GM12878 (cell line): ENCODE measurements at regions not wholly inside any gene's neighbourhood (a gene's known extent, or its start where the extent isn't known, plus 50 kb on each side); places are given as distances from the start of the nearest gene placed in this dataset.

Source experiments
- BHLHE40 ChIP-seq, 2 experiments: fragments of 450-650 bp in 1 of 2; IDR thresholded peaks; 2 replicates each; pipeline ENCODE4 v1.6.1; 2011 to 2017; ENCODE audit warnings: low read depth in 2 of 2, borderline replicate concordance in 1 of 2, improper control_type of control experiment in 1 of 2, low read length in 1 of 2, mild to moderate bottlenecking in 1 of 2
- CBX5 ChIP-seq: sonication (generic); IDR thresholded peaks from 2 replicates; pipeline ENCODE4 v1.6.1; 2016; ENCODE audit warnings: low read depth, moderate library complexity, mild to moderate bottlenecking, inconsistent platforms
- CEBPB ChIP-seq, 2 experiments: fragments of 150-350 bp in 1 of 2; IDR thresholded peaks; 2 replicates each; pipeline ENCODE4 v1.6.1; 2012 to 2014; ENCODE audit warnings: low read depth in 2 of 2, low read length in 2 of 2, borderline replicate concordance in 1 of 2, inconsistent platforms in 1 of 2
- CREB1 ChIP-seq: IDR thresholded peaks from 2 replicates; pipeline ENCODE4 v1.6.1; 2012; ENCODE audit warnings: low read depth, mild to moderate bottlenecking, inconsistent platforms
- CTCF ChIP-seq, 3 experiments: IDR thresholded peaks in 2 of 3; conservative IDR thresholded peaks in 1 of 3; 2 replicates each; pipeline ENCODE4 v1.5.1; 2011; ENCODE audit warnings: low read depth in 3 of 3, low read length in 3 of 3, mild to moderate bottlenecking in 3 of 3, control low read depth in 2 of 3, moderate library complexity in 2 of 3, inconsistent platforms in 1 of 3, mixed read lengths in 1 of 3; ENCODE audit not compliant: control insufficient read depth in 2 of 3, insufficient read depth in 1 of 3; ENCODE audit errors: extremely low read depth in 1 of 3
- ELK1 ChIP-seq: IDR thresholded peaks from 2 replicates; pipeline ENCODE4 v1.6.1; 2012; ENCODE audit warnings: low read depth, low read length, improper control_type of control experiment
- EZH2 ChIP-seq: IDR thresholded peaks from 2 replicates; pipeline ENCODE4 v1.6.1; 2012; ENCODE audit warnings: low read depth, mild to moderate bottlenecking, control low read depth, inconsistent platforms, low read length, borderline replicate concordance; ENCODE audit not compliant: control insufficient read depth
- NFIC ChIP-seq: IDR thresholded peaks from 2 replicates; pipeline ENCODE4 v1.6.1; 2012; ENCODE audit warnings: low read depth, mild to moderate bottlenecking, inconsistent platforms, low read length, moderate library complexity
- PML ChIP-seq: IDR thresholded peaks from 2 replicates; pipeline ENCODE4 v1.6.1; 2012; ENCODE audit warnings: low read length, inconsistent platforms
- RCOR1 ChIP-seq: conservative IDR thresholded peaks from 2 replicates; pipeline ENCODE4 v1.6.1; 2012; ENCODE audit warnings: low read depth, low read length, improper control_type of control experiment
- ZBTB11 ChIP-seq: fragments of 450-650 bp; formaldehyde crosslinking; IDR thresholded peaks from 2 replicates; pipeline ENCODE4 v1.5.0; 2022; ENCODE audit warnings: mild to moderate bottlenecking, missing genetic modification characterization
- ZNF592 ChIP-seq: fragments of 450-650 bp; IDR thresholded peaks from 2 replicates; pipeline ENCODE4 v1.6.1; 2017; ENCODE audit warnings: mild to moderate bottlenecking, moderate library complexity

- TF ChIP-seq EZH2, result no peak
- no peak for TF ChIP-seq NFIC
- no peak for TF ChIP-seq ZBTB11 (CRISPR knock-in tag)
- TF ChIP-seq ELK1, result no peak
- no peak for TF ChIP-seq CEBPB (IDR thresholded peaks at IDR 0.05; ENCODE audit: borderline replicate concordance in 1 of 2, low read depth in 2 of 2, low read length in 2 of 2)
- no peak for TF ChIP-seq PML
- no peak for TF ChIP-seq ZNF592
- no peak for TF ChIP-seq CTCF (IDR thresholded peaks at IDR 0.05 in 2 of 3, conservative IDR thresholded peaks at IDR 0.05 in 1 of 3; ENCODE audit: control insufficient read depth in 2 of 3, extremely low read depth in 1 of 3, insufficient read depth in 1 of 3, low read depth in 3 of 3, low read length in 3 of 3)
- TF ChIP-seq BHLHE40 (IDR thresholded peaks at IDR 0.05; ENCODE audit: borderline replicate concordance in 1 of 2, low read depth in 2 of 2, low read length in 1 of 2), result no peak
- no peak for TF ChIP-seq RCOR1
- TF ChIP-seq CREB1, result no peak
- no peak for TF ChIP-seq CBX5
Observed at GRCh38 chr5:175365866-175366265, 78.1 kb downstream of the DRD1 start.
